Adipocyte (in vitro differentiated cells): ENCODE measurements at regions not wholly inside any gene's neighbourhood (a gene's known extent, or its start where the extent isn't known, plus 50 kb on each side); places are given as distances from the start of the nearest gene placed in this dataset.

Experiments
- DNase-seq: peaks from one replicate; pipeline ENCODE4 v3.0.0-alpha.2; 2015; ENCODE audit warnings: low read depth
- H3K27me3 ChIP-seq: replicated peaks from 2 replicates; pipeline ENCODE4 v1.7.0; 2013; ENCODE audit warnings: mild to moderate bottlenecking, low read length, moderate library complexity; ENCODE audit not compliant: control insufficient read depth, insufficient read depth
- H3K36me3 ChIP-seq: 2 replicates; pipeline ENCODE4 v1.7.0; 2013; ENCODE audit warnings: low read length, mild to moderate bottlenecking, moderate library complexity; ENCODE audit not compliant: control insufficient read depth, insufficient read depth, severe bottlenecking
- H3K4me1 ChIP-seq: 2 replicates; pipeline ENCODE4 v1.7.0; 2013; ENCODE audit warnings: mild to moderate bottlenecking, low read length, moderate library complexity; ENCODE audit not compliant: control insufficient read depth, insufficient read depth
- H3K4me3 ChIP-seq: 2 replicates; pipeline ENCODE4 v1.7.0; 2013; ENCODE audit warnings: mild to moderate bottlenecking, low read length, moderate library complexity
- H3K9ac ChIP-seq: 2 replicates; pipeline ENCODE4 v1.7.0; 2013; ENCODE audit warnings: mild to moderate bottlenecking, low read length, moderate library complexity
- H3K9me3 ChIP-seq: 2 replicates; pipeline ENCODE4 v1.7.0; 2013; ENCODE audit warnings: mild to moderate bottlenecking, low read length, moderate library complexity; ENCODE audit not compliant: control insufficient read depth

DNA sequence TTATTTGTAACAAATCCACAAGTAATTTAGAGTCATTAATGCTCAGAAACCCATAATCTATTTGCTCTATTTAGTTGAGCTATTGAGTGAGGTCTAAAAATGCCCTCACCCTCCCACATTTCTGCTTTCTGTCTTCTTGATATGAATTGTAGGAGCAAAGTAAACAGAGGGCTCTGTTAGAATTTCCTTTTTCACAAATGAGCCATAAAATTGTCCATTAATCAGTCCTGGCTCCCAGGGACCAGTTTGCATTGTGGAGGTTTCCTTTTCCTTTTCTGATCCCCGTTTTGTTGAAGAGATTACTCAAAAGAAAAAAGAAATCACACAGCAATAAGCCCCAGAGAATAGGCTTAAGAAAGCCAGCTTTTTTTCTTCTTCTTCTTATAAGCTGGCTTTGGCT is 476.7 kb downstream of the EPHA4 start:
- H3K9ac ChIP-seq = no peak overlapping the region
- no peaks in the 10 kb centered on the region for H3K36me3 ChIP-seq
- no peak overlapping the region for H3K4me3 ChIP-seq
- no peak for DNase-seq
- H3K4me1 ChIP-seq = peaks cover 3% of the 10 kb centered on the region
- H3K27me3 ChIP-seq = no peaks in the 10 kb centered on the region
- H3K9me3 ChIP-seq = no peaks in the 10 kb centered on the region

DNA sequence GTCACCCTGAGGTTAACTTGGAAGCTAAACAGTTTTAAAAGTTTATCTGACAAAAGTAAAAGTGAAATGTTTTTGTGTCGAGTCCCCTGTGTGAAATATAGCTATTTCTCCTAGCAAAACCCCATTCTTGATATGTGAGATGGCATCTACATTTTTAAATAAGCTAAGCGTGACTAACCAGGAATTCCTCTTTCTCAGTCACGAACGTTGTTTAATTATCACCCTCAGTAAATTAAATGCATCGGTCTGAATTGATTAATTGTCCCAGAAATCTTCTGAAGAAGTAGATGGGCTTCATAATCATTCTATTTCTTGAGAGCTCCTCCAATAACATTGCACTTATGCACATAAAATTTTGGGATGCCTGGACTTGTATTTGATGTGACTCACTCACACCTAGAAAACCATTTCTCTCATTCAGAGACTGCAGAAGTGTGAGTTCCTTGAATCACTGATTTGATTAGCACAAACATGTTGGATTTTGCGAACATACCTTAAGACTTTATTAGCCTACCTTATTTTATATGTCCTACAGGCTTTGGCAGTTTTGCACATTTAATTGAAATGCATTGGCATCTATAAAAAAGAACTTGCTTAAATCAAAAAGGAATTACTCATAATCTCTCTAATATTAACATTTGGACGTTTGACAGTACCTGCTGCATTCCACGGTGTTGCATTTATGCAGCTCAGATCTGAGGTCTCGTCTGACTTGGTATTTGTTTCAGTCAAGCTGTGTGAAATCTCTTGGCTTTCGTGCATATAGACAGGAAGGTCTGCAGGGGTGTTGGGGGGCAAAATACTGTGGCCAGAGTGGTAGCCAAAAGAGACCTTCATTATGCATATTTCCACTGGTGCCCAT is 475.2 kb downstream of the EPHA4 start:
- no peak overlapping the region for H3K9ac ChIP-seq
- peaks cover 3% of the 10 kb centered on the region for H3K4me1 ChIP-seq
- DNase-seq = no peak
- no peaks in the 10 kb centered on the region for H3K27me3 ChIP-seq
- no peaks in the 10 kb centered on the region for H3K36me3 ChIP-seq
- H3K9me3 ChIP-seq = no peaks in the 10 kb centered on the region
- no peak overlapping the region for H3K4me3 ChIP-seq

DNA sequence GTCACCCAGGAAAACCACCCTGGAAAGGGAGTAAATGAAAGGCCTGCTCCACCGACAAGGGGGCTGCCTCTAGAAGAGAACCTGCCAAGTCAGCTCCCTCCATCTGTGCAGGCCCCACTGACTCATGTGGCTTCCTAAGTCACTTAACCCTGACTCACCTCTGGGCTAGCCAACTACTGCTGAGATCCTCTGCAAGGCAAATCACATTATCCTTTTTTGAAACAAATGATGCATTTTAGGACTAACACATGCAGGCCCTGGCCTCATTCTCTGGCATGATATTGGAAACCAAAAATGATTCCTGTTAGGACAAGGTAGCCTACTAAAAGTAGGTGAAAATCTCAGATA is 474.6 kb downstream of the EPHA4 start:
- peak; percentile 16 for DNase-seq
- Histone ChIP-seq H3K9ac (no peak overlapping the region), H3K27me3 (no peaks in the 10 kb centered on the region), H3K9me3 (no peaks in the 10 kb centered on the region), H3K36me3 (no peaks in the 10 kb centered on the region), H3K4me3 (no peak overlapping the region), H3K4me1 (peaks cover 3% of the 10 kb centered on the region)

DNA sequence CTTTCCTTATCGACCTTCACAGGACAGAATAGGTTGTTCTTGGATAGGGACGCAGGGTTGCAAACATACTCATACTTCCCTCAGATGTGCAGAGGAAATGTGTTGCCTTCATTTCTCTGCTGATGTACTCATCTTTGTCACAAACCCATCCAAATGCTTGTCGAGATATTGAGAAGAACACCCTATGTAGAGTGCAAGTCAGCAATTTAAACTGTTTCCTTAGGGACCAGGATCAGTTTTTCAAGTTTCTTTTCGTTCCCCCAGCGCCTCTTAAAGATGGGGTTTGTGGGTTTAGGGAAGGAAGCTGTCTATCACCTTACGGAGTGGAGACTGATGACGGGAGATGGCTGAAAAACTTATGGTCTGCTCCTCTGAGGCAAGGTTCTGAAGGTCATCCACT is 474.2 kb downstream of the EPHA4 start:
- H3K27me3 ChIP-seq = no peaks in the 10 kb centered on the region
- no peaks in the 10 kb centered on the region for H3K36me3 ChIP-seq
- no peaks in the 10 kb centered on the region for H3K9me3 ChIP-seq
- H3K9ac ChIP-seq = no peak overlapping the region
- no peak for DNase-seq
- peaks cover 5% of the 10 kb centered on the region for H3K4me1 ChIP-seq
- H3K4me3 ChIP-seq = no peak overlapping the region

DNA sequence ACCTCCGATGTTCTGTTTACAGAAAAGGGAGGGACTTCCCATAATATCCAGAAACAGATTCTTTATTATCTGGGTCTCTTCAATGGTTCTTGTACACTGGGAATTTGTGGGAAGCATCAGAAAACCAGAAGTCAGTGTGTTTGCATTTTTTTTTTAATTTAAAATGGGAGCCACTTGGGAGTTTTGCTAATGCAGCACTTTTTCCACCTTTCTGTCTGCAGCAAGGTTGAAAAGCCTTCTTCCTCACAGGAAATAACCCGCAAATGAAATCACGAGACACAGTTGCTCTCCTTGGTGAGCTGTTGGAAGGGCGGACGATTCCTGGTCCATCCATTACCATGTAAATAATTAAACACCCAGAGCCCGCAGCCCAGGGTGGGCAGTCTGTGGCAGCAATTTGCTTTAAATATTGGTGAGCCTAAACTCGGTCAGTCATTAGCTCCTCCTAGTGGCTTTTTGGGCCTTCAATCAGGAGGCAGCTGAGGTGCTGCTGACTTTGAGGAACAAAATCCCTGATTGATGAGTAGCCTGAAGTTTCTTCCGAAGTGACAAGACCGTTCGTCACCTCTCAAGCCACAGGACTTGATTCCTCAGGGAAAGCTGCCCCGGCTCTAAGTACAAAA is 471.5 kb downstream of the EPHA4 start:
- Histone ChIP-seq H3K4me3 (no peak overlapping the region), H3K4me1 (peaks cover 20% of the 10 kb centered on the region), H3K9me3 (no peaks in the 10 kb centered on the region), H3K36me3 (no peaks in the 10 kb centered on the region), H3K9ac (no peak overlapping the region), H3K27me3 (no peaks in the 10 kb centered on the region)
- DNase-seq = no peak

DNA sequence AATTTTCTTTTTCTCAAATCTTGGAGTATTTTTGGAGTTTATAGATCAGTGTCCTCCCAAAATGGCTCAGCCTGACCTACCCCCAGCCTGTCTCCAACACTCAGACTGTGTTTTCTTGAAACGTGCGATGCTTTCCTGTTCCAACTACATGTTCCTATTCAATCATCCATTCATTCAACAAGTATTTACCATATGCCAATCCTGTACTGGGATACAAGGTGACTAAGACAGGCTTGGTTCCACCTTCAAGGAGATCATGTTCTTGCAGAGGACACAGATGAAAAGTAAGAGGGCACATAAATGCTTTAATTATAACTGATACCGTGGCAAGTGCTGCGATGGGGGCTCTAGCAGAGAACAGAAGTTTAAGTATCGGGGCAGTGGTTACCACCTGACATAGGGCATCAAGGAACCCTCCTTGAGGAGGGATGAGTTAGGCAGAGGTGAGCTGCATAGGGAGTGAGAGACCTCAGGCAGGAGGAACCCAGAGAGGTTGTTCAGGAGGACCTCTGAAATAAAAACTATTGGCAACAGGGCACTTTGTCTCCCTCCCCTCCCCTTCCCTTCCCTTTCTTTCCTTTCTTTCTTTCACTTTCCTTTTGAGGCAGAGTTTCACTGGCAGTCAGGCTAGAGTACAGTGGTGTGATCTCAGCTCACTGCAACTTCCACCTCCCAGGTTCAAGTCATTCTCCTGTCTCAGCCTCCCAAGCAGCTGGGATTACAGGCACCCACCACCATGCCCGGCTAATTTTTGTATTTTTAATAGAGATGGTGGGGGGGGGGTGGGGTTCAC is 469.0 kb downstream of the EPHA4 start:
- Histone ChIP-seq H3K4me1 (peaks cover 17% of the 10 kb centered on the region), H3K9ac (no peak overlapping the region), H3K27me3 (no peaks in the 10 kb centered on the region), H3K9me3 (no peaks in the 10 kb centered on the region), H3K36me3 (no peaks in the 10 kb centered on the region), H3K4me3 (no peak overlapping the region)
- no peak for DNase-seq

DNA sequence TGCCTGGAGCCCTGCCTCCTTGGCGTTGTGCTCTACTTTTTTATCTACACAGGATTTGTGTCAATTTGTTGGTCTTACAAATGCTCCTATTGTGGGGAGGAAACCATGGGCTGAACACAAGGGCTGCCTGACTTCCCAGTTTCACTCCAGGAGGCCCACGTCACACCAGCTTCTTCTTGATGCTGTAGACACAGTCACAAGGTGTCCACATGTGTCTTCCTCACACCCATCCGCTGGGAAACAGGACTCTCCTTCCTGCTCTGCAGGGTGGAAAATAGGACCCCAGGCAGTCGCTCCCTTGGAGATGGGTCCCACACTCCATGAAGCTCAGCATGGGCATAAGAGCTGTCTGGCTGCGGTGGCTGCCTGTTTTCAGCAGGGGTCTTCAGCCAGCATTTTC is 468.2 kb downstream of the EPHA4 start:
- Histone ChIP-seq H3K27me3 (no peaks in the 10 kb centered on the region), H3K9me3 (no peaks in the 10 kb centered on the region), H3K9ac (peak overlapping the region; percentile 33), H3K4me3 (peak overlapping the region; percentile 53), H3K36me3 (no peaks in the 10 kb centered on the region), H3K4me1 (peaks cover 17% of the 10 kb centered on the region)
- no peak for DNase-seq

DNA sequence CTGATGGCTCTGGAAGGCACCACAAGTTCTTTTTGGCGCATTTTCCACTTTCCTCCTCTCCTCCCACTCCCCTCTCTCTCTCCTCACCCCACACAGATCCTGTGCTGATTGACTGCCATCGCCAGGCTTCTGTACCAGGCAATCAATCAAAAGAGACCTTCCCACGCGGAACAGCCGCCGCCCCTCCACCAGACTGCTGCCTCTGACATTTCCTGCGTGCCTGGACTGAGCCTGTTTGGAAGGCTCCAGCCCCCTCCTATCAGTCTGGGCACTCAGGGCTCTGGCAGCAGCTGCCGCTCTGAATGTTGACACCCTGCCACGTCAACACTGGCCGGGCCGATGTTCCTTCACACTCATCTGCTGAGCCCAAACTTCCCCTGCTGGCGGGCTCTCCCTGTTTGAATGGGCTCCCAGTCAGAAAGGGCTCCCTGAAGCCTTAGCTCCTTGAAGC is 467.7 kb downstream of the EPHA4 start:
- H3K27me3 ChIP-seq = no peaks in the 10 kb centered on the region
- peak overlapping the region; percentile 33 for H3K9ac ChIP-seq
- no peaks in the 10 kb centered on the region for H3K9me3 ChIP-seq
- DNase-seq = no peak
- H3K4me3 ChIP-seq = peak overlapping the region; percentile 53
- peaks cover 17% of the 10 kb centered on the region for H3K4me1 ChIP-seq
- no peaks in the 10 kb centered on the region for H3K36me3 ChIP-seq

DNA sequence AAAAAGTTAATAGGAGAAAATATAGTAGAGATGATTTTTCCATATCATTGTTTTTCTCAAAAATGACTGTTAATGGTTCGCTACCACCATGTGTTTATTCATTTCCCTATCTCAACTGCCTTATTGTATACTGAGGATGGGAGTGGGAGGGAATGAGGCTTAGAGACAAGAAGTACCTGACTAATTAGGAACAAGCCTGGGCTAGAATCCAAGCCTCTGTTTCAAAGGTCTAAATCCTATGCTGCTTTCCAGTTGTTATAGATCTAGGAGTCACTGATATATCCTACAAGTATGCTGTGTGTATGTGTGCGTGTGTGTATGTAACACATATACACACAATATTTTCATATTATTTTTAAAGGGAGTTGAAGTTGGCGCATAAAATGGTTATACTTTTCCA is 465.9 kb downstream of the EPHA4 start:
- Histone ChIP-seq H3K9ac (no peak overlapping the region), H3K4me1 (peaks cover 17% of the 10 kb centered on the region), H3K9me3 (no peaks in the 10 kb centered on the region), H3K36me3 (no peaks in the 10 kb centered on the region), H3K27me3 (no peaks in the 10 kb centered on the region), H3K4me3 (no peak overlapping the region)
- DNase-seq = no peak

DNA sequence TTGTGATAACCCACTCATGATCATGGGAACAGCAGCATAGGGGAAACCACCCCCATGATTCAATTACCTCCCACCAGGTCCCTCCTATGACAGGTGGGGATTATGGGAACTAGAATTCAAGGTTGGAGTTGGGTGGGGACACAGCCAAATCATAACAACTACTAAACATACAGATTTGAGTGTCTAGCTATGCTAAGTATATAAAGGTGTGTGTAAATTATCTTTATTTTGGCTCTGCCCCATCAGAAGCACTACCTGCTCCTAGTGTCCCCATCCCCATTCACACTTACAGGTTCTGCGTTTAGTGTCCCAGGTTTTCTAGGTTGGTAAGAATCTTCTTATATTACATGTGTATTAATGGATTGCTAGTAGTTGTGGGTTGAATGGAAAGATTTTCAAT is 464.7 kb downstream of the EPHA4 start:
- Histone ChIP-seq H3K9me3 (no peaks in the 10 kb centered on the region), H3K4me1 (peaks cover 17% of the 10 kb centered on the region), H3K4me3 (no peak overlapping the region), H3K9ac (no peak overlapping the region), H3K27me3 (no peaks in the 10 kb centered on the region), H3K36me3 (no peaks in the 10 kb centered on the region)
- no peak for DNase-seq

DNA sequence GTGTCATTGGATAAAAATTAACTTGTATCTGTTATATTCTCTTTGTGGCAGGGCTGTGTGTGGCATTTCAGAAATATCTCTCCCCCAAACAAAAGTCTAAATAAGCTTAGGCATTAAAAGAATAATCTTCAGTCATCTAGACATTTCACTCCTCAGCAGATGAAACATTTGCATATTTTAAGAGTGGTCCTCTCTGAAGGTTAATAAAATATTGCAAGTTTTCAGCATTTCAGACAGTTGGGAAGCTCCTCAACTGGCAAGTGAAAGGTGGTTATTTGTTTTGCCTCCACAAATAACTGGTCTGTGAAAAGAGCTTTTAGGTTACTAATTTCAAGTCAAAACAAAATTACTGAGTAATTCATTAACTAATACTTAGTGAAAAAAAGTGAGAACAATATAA is 462.6 kb downstream of the EPHA4 start:
- Histone ChIP-seq H3K27me3 (no peaks in the 10 kb centered on the region), H3K9me3 (no peaks in the 10 kb centered on the region), H3K4me1 (peaks cover 5% of the 10 kb centered on the region), H3K9ac (no peak overlapping the region), H3K36me3 (no peaks in the 10 kb centered on the region), H3K4me3 (no peak overlapping the region)
- no peak for DNase-seq
